PFSK-1 (cell line): ENCODE measurements at regions not wholly inside any gene's neighbourhood (a gene's known extent, or its start where the extent isn't known, plus 50 kb on each side); places are given as distances from the start of the nearest gene placed in this dataset.

ENCODE experiments used
- FOXP2 ChIP-seq: optimal IDR thresholded peaks from 2 replicates; pipeline ENCODE3; 2011; ENCODE audit warnings: borderline replicate concordance, control low read depth, inconsistent platforms; ENCODE audit not compliant: insufficient read depth; ENCODE audit errors: extremely low read length, extremely low read depth
- POLR2AphosphoS5 ChIP-seq: IDR thresholded peaks from 2 replicates; pipeline ENCODE4 v1.6.1; 2012; ENCODE audit warnings: low read depth, mild to moderate bottlenecking, control low read depth, low read length, moderate library complexity
- REST ChIP-seq, 2 experiments: IDR thresholded peaks; 2 replicates each; pipeline versions ENCODE4 v1.6.1 to v1.8.0; 2011 to 2012; ENCODE audit warnings: low read depth in 2 of 2, low read length in 2 of 2, control low read depth in 1 of 2, inconsistent platforms in 1 of 2, mild to moderate bottlenecking in 1 of 2, moderate library complexity in 1 of 2; ENCODE audit not compliant: insufficient read depth in 1 of 2
- SIN3A ChIP-seq: IDR thresholded peaks from 2 replicates; pipeline ENCODE4 v1.6.1; 2012; ENCODE audit warnings: mild to moderate bottlenecking, low read length, moderate library complexity, borderline replicate concordance; ENCODE audit not compliant: insufficient read depth
- TAF1 ChIP-seq: IDR thresholded peaks from 2 replicates; pipeline ENCODE4 v1.6.1; 2012; ENCODE audit warnings: low read length, control low read depth, borderline replicate concordance; ENCODE audit not compliant: insufficient read depth

GRCh38 chr11:70650075-70650909, 252.0 kb downstream of the CTTN start:
- no peak for TF ChIP-seq FOXP2
- no peak for TF ChIP-seq TAF1
- no peak for TF ChIP-seq POLR2AphosphoS5
- TF ChIP-seq REST (IDR thresholded peaks at IDR 0.05; ENCODE audit: insufficient read depth in 1 of 2, low read depth in 2 of 2, low read length in 2 of 2), result peak; percentile 94 to 98
- TF ChIP-seq SIN3A, result peak; percentile 93; the same call in 1 of the 2 replicates

- TF ChIP-seq REST (IDR thresholded peaks at IDR 0.05; ENCODE audit: insufficient read depth in 1 of 2, low read depth in 2 of 2, low read length in 2 of 2) (no peak), SIN3A (no peak), POLR2AphosphoS5 (no peak), FOXP2 (no peak), TAF1 (no peak)
Measured at GRCh38 chr11:70651031-70651430, 252.7 kb downstream of the CTTN start.

GRCh38 chr11:70654016-70654415, 255.7 kb downstream of the CTTN start:
- no peak for TF ChIP-seq REST (IDR thresholded peaks at IDR 0.05; ENCODE audit: insufficient read depth in 1 of 2, low read depth in 2 of 2, low read length in 2 of 2)
- TF ChIP-seq POLR2AphosphoS5, result no peak
- no peak for TF ChIP-seq SIN3A
- no peak for TF ChIP-seq TAF1
- no peak for TF ChIP-seq FOXP2

GRCh38 chr11:70655816-70656215, 257.5 kb downstream of the CTTN start:
- TF ChIP-seq SIN3A (no peak), TAF1 (no peak), REST (IDR thresholded peaks at IDR 0.05; ENCODE audit: insufficient read depth in 1 of 2, low read depth in 2 of 2, low read length in 2 of 2) (no peak), POLR2AphosphoS5 (no peak), FOXP2 (no peak)

- TF ChIP-seq FOXP2, result no peak
- TF ChIP-seq TAF1, result no peak
- TF ChIP-seq REST (IDR thresholded peaks at IDR 0.05; ENCODE audit: insufficient read depth in 1 of 2, low read depth in 2 of 2, low read length in 2 of 2), result no peak
- no peak for TF ChIP-seq POLR2AphosphoS5
- TF ChIP-seq SIN3A, result no peak
Measured at GRCh38 chr11:70656252-70656651, 257.9 kb downstream of the CTTN start.
